ENCODE measurements at regions not wholly inside any gene's neighbourhood (a gene's known extent, or its start where the extent isn't known, plus 50 kb on each side); places are given as distances from the start of the nearest gene placed in this dataset.

DNA sequence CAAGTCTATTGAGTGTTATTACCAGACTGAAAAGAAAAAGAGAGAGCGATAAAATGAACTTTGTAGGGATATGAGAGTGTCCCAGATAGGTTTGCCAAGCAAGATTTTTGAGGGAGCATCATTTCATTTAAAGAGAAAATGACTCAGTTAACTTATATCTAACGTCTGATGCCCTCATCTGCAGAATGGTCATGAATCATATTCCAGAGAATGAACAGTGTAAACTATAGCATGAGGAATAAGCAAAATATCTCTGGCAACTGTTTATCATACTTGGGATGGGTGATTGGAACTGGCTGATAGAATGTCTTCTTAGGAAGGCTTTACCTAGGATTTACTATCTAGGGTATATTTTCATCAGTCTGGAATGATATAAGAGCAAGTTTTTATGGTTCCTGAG is 289.4 kb downstream of the CMPK2 start:
- no peak overlapping the region for H4K8ac ChIP-seq (ENCODE audit: extremely low read depth, insufficient read depth, low read length)
- no peak overlapping the region for H2BK120ac ChIP-seq (replicated peaks; ENCODE audit: low read depth, low read length)
- H3K23ac ChIP-seq (ENCODE audit: insufficient read length): no peak overlapping the region
- no peak overlapping the region for H3K27ac ChIP-seq (ENCODE audit: low read depth, low read length)
- no peak overlapping the region for H3K14ac ChIP-seq (ENCODE audit: insufficient read length)
- no peak overlapping the region for H4K91ac ChIP-seq (replicated peaks; ENCODE audit: insufficient read length, low read length)
- POLR2A ChIA-PET (ENCODE audit: partially characterized antibody): no interaction called here
- H3K9ac ChIP-seq (replicated peaks in 1 of 4; ENCODE audit: extremely low read depth in 1 of 4, low read depth in 3 of 4, low read length in 3 of 4): no peak overlapping the region
- no peak overlapping the region for H2BK5ac ChIP-seq (ENCODE audit: low read depth, low read length)
- H3K4me3 ChIP-seq (ENCODE audit: extremely low read depth in 1 of 4, insufficient read depth in 2 of 4, low read depth in 3 of 4, low read length in 4 of 4): no peak overlapping the region
- no peak overlapping the region for H3K56ac ChIP-seq (replicated peaks; ENCODE audit: insufficient read length, low read depth, low read length)
- H4K20me1 ChIP-seq (replicated peaks in 1 of 2; ENCODE audit: control insufficient read depth in 1 of 2, insufficient read depth in 2 of 2, low read length in 2 of 2): no peaks in the 10 kb centered on the region
- no peak for FAIRE-seq
- no peak for DNase-seq (ENCODE audit: low read depth in 1 of 2, low spot score in 2 of 2)
- no peak overlapping the region for H4K5ac ChIP-seq (ENCODE audit: insufficient read length, low read depth, low read length)
- H3K18ac ChIP-seq (ENCODE audit: extremely low read depth, low read length): no peak overlapping the region
- no peak overlapping the region for H3K4me2 ChIP-seq (ENCODE audit: insufficient read depth in 1 of 2, low read depth in 2 of 2, low read length in 2 of 2)
- no peaks in the 10 kb centered on the region for H3K79me2 ChIP-seq (ENCODE audit: control insufficient read depth in 1 of 2, insufficient read depth in 2 of 2, low read length in 2 of 2)
- H2BK20ac ChIP-seq (ENCODE audit: low read length): no peak overlapping the region
- peaks cover 0 to 4% (median 0%) of the 10 kb centered on the region in 4 experiments; a peak in 1 of 7 replicates for H3K4me1 ChIP-seq (replicated peaks in 1 of 4; ENCODE audit: control insufficient read depth in 3 of 4, insufficient read depth in 4 of 4, low read length in 3 of 4)
- H3K79me1 ChIP-seq (ENCODE audit: low read depth, low read length): no peaks in the 10 kb centered on the region
- H2AFZ ChIP-seq (ENCODE audit: low read length): no peak overlapping the region
- H3K9me3 ChIP-seq (ENCODE audit: insufficient read depth in 2 of 2, low read depth in 1 of 2, low read length in 1 of 2): no peaks in the 10 kb centered on the region
- H3K36me3 ChIP-seq (ENCODE audit: control insufficient read depth in 2 of 4, insufficient read depth in 4 of 4, low read length in 3 of 4): no peaks in the 10 kb centered on the region
- H3K27me3 ChIP-seq (replicated peaks in 1 of 4; ENCODE audit: control insufficient read depth in 3 of 4, extremely low read depth in 1 of 4, insufficient read depth in 3 of 4, low read length in 3 of 4): no peaks in the 10 kb centered on the region
- no peak overlapping the region for H2BK12ac ChIP-seq (ENCODE audit: low read depth, low read length)
- CTCF ChIA-PET (ENCODE audit: partially characterized antibody): no interaction called here
- H2BK15ac ChIP-seq (ENCODE audit: low read length): no peak overlapping the region
- H3K4ac ChIP-seq (replicated peaks; ENCODE audit: insufficient read length, low read depth, low read length): no peak overlapping the region
- TF ChIP-seq TEAD4 (IDR thresholded peaks at IDR 0.05; ENCODE audit: low read depth, low read length) (no peak), EZH2 (IDR thresholded peaks at IDR 0.05; ENCODE audit: low read depth, low read length, severe bottlenecking) (no peak), TAF1 (IDR thresholded peaks at IDR 0.05; ENCODE audit: low read depth, low read length) (no peak), TBP (IDR thresholded peaks at IDR 0.05; ENCODE audit: low read depth, low read length) (no peak), CTBP2 (IDR thresholded peaks at IDR 0.05; ENCODE audit: borderline replicate concordance, insufficient read depth, insufficient read length, low read length) (no peak), CREB1 (IDR thresholded peaks at IDR 0.05) (no peak), ASH2L (IDR thresholded peaks at IDR 0.05; ENCODE audit: low read length) (no peak), NRF1 (IDR thresholded peaks at IDR 0.05; ENCODE audit: low read depth, low read length) (no peak), CEBPB (IDR thresholded peaks at IDR 0.05; ENCODE audit: low read depth, low read length) (no peak), SP4 (IDR thresholded peaks at IDR 0.05; ENCODE audit: low read length) (no peak), RAD21 (IDR thresholded peaks at IDR 0.05 in 1 of 2, conservative IDR thresholded peaks at IDR 0.05 in 1 of 2; ENCODE audit: low read depth in 2 of 2, low read length in 2 of 2) (no peak)
- TF ChIP-seq, protein P1, sequence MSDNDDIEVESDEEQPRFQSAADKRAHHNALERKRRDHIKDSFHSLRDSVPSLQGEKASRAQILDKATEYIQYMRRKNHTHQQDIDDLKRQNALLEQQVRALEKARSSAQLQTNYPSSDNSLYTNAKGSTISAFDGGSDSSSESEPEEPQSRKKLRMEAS (IDR thresholded peaks at IDR 0.05): no peak
- H2AK5ac ChIP-seq (ENCODE audit: low read depth, low read length): no peak overlapping the region
- H3K23me2 ChIP-seq (ENCODE audit: low read depth, low read length): no peaks in the 10 kb centered on the region
- 88% methylated on average over 2 of the region's 2 CpGs; no CpG with 5 or more reads in 1 of the 2 experiments for WGBS, 2 experiments (ENCODE audit: extremely low coverage in 1 of 2, insufficient coverage in 1 of 2, insufficient read length in 1 of 2, insufficient replicate concordance in 2 of 2, low coverage in 1 of 2, low lambda C conversion rate in 2 of 2, missing lambda C conversion rate in 1 of 2)

All from H1 (cell line).